Mucosa of descending colon (tissue), 3 donors: ENCODE measurements at regions not wholly inside any gene's neighbourhood (a gene's known extent, or its start where the extent isn't known, plus 50 kb on each side); places are given as distances from the start of the nearest gene placed in this dataset.

Experiments
- ATAC-seq: fragments of 200-7000 bp; cut with Tn5 transposase; one replicate; pipeline ENCODE4 v1.9.1; 2020; ENCODE audit warnings: mild to moderate bottlenecking, moderate library complexity
- DNase-seq, 3 donors: peaks; one replicate each; pipeline ENCODE4 v3.0.0-alpha.2; 2020
- H3K36me3 ChIP-seq: fragments of 200-600 bp; one replicate; pipeline ENCODE4 v1.8.0; 2021; ENCODE audit warnings: low read depth, mild to moderate bottlenecking
- H3K4me1 ChIP-seq: fragments of 200-600 bp; one replicate; pipeline ENCODE4 v1.8.0; 2021; ENCODE audit warnings: low read depth, mild to moderate bottlenecking
- H3K4me3 ChIP-seq: fragments of 200-600 bp; one replicate; pipeline ENCODE4 v1.8.0; 2021; ENCODE audit warnings: mild to moderate bottlenecking
- H3K9me3 ChIP-seq: fragments of 200-600 bp; one replicate; pipeline ENCODE4 v1.8.0; 2021; ENCODE audit warnings: mild to moderate bottlenecking
- intact Hi-C, 2 donors: fragments of 100-400 bp; cut with DNase I in 1 of 2; cut with micrococcal nuclease in 1 of 2; formaldehyde crosslinking; loops; one replicate each; pipeline versions ENCODE4 v1.11.0 to v1.11.1; 2022; cut with DNase I, micrococcal nuclease
- TF ChIP-seq, protein P1 (sequence below): fragments of 200-600 bp; IDR thresholded peaks from one replicate; pipeline ENCODE4 v1.8.0; 2022; ENCODE audit warnings: antibody characterized with exemption, mild to moderate bottlenecking
- donor health status: DM: no; HTN: no; CAD: no; lungs with moderate emphysema.
- donor health status: DM: no; HTN: no; CAD: no.
- donor health status: DM: no; HTN: yes; CAD: no.

DNA sequence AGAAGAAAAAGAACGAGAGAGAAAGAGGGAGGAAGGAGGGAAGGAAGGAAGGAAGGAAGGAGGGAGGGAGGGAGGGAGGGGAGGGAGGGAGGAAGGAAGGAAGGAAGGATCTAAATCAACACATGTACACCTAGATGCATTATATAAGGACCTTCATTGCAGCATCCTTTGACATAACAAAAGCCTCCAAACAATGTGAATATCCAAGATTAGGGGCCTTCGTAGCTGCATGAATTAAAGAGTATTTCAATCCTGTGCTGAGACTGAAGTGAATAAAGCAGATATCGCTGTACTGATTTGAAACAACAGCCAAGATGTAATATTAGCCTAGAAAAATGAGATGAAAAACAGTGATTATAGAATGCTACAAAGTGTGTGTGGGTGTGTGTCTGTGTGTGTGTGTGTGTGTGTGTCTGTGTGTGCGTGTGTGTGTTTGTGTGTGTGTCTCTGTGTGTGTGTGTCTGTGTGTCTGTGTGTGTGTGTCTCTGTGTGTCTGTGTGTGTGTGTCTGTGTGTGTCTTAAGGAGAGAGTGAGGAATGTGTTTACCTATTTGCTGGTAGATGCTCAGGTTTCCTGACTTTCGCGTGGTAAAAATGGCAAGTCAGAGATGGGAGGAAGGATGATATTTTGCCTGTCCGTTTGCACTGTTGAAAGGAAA lies 129.0 kb upstream of the PTPN1 start:
- Histone ChIP-seq H3K36me3 (no peaks in the 10 kb centered on the region), H3K4me1 (peaks cover 43% of the 10 kb centered on the region), H3K4me3 (no peak overlapping the region), H3K9me3 (no peaks in the 10 kb centered on the region)
- DNase-seq (no peak), ATAC-seq (no peak)
- intact Hi-C loops = loop anchor here in 1 of 2 donors (10.0 kb wide), 1 partner anchor 74 kb away; no protein-coding TSS in a partner anchor
- TF ChIP-seq, protein P1, sequence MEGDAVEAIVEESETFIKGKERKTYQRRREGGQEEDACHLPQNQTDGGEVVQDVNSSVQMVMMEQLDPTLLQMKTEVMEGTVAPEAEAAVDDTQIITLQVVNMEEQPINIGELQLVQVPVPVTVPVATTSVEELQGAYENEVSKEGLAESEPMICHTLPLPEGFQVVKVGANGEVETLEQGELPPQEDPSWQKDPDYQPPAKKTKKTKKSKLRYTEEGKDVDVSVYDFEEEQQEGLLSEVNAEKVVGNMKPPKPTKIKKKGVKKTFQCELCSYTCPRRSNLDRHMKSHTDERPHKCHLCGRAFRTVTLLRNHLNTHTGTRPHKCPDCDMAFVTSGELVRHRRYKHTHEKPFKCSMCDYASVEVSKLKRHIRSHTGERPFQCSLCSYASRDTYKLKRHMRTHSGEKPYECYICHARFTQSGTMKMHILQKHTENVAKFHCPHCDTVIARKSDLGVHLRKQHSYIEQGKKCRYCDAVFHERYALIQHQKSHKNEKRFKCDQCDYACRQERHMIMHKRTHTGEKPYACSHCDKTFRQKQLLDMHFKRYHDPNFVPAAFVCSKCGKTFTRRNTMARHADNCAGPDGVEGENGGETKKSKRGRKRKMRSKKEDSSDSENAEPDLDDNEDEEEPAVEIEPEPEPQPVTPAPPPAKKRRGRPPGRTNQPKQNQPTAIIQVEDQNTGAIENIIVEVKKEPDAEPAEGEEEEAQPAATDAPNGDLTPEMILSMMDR = no peak

DNA sequence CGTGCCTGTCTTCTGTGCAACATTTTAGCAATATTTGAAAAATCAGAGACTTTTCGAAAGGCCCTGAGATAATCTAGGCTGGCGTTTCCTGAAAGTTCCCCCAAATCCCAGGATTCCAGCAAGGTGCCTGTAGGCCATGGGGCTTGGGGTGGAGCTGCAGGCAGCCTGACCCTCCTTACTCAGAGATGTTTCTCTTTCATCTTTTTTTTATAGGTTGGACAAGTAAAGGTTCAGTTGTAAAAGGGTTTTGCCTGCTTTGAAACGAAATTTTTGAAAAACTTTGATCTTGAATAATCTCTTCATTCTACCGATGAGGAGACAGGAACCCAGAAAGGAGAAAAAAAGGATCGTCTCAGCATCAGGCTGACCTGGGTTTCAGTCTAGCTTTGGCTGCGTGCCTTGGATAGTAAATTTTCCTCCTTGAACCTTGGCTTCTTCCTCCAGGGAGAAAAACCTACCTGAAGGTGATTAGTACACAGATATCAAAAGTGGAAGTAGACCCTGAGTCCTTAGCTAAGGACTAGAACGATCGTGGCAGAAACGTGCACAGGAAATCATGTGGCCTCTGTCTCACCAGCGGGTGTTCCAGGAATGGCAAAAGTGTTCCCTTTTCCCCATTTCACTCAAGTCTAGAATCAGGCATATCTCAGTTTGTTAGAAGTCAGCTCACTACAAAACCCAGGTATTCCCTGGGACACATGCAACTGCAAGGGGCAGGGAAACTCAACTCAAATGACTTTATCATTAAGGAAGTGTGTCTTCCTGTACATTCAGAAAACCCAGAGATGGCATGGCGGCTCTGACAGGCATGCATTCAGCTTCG lies 128.2 kb upstream of the PTPN1 start:
- H3K4me3 ChIP-seq = no peak overlapping the region
- no peaks in the 10 kb centered on the region for H3K9me3 ChIP-seq
- TF ChIP-seq, protein P1 = no peak
- peak in 1 of 3 donors; percentile 73 for DNase-seq
- peak; percentile 31 for ATAC-seq
- peaks cover 43% of the 10 kb centered on the region for H3K4me1 ChIP-seq
- no peaks in the 10 kb centered on the region for H3K36me3 ChIP-seq
- intact Hi-C loops = loop anchor here in 1 of 2 donors (10.0 kb wide), 1 partner anchor 73 kb away; no protein-coding TSS in a partner anchor

DNA sequence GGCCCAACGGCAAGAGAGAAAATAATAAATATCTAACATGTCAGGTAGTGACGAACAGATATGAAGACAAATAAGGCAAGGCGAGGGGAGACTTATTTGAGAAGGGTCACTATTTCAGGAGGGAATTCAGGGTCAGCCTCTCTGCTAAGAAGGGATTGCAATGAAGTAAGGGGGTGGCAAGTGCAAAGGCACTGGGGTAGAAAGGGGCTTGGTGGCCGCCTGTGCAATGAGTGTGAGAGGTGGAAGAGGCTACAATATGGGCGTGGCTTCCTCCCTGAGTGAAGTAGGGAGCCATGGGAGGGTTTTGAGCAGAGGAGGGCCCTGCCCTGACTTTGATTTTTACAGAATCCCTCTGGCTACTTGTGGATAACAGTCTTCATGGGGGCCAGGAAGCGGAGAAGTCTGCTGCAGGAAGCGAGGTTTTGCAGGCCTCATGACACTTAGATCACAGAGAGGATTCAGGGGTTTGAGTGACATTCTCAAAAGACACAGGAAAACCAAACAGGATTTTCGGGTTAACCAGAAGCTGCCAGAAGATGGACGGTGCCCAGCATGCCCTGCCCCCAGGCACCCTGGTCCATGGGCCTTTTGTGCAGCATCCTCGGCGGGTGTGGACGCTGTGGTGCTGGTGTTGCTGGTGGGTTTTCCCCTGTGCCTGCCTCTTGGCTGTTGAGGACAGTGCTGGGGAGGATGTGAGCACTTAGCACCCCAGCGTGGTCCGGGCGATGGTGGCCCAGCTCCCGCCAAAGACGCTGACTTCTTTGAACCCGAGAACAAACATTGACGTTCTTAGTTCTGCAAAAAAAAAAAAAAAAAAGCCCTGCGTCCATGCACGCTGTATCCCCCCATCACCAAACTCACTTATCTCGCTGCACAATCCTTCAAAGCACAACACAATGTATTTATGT lies 124.2 kb upstream of the PTPN1 start:
- DNase-seq (no peak), ATAC-seq (no peak)
- intact Hi-C loops = loop anchor here in 1 of 2 donors (10.0 kb wide), 1 partner anchor 69 kb away; no protein-coding TSS in a partner anchor
- no peak overlapping the region for H3K4me3 ChIP-seq
- no peaks in the 10 kb centered on the region for H3K9me3 ChIP-seq
- peaks cover 36% of the 10 kb centered on the region for H3K4me1 ChIP-seq
- H3K36me3 ChIP-seq = no peaks in the 10 kb centered on the region
- TF ChIP-seq, protein P1 = no peak

DNA sequence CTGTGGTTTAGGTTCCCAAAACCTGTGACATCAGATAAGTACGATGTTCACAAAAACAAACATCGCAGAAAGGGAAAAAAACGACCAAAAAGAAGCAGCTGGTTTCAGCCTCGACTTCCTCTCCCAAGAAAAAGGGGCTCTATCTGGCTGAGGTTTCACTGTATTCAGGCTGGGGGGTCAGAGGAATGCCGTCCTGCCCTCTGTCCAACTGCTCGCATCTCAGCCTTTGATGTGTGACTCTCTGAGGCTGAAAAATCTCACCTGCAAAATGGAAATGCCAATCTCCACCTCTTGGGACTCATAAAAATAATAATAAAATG lies 123.6 kb upstream of the PTPN1 start:
- no peak overlapping the region for H3K4me3 ChIP-seq
- TF ChIP-seq, protein P1 = no peak
- peaks cover 35% of the 10 kb centered on the region for H3K4me1 ChIP-seq
- no peaks in the 10 kb centered on the region for H3K36me3 ChIP-seq
- no peak for ATAC-seq
- intact Hi-C loops = loop anchor here in 1 of 2 donors (10.0 kb wide), 1 partner anchor 68 kb away; no protein-coding TSS in a partner anchor
- DNase-seq = no peak
- H3K9me3 ChIP-seq = no peaks in the 10 kb centered on the region
